Ovary (tissue), 3 donors: ENCODE measurements at regions not wholly inside any gene's neighbourhood (a gene's known extent, or its start where the extent isn't known, plus 50 kb on each side); places are given as distances from the start of the nearest gene placed in this dataset.

Experiments used
- POLR2A ChIP-seq: fragments of 450-650 bp; IDR thresholded peaks from one replicate; pipeline ENCODE4 v1.6.1; 2017; ENCODE audit warnings: antibody characterized with exemption, mild to moderate bottlenecking, moderate library complexity
- TF ChIP-seq, protein P1 (sequence below), 3 donors: fragments of 450-650 bp in 2 of 3; fragments of 200-600 bp in 1 of 3; IDR thresholded peaks; one replicate each; pipeline versions ENCODE4 v1.5.1 to v1.8.0; 2016 to 2022; ENCODE audit warnings: antibody characterized with exemption in 3 of 3, mild to moderate bottlenecking in 1 of 3
- donor health status: DM: no; HTN: no; CAD: no.

DNA sequence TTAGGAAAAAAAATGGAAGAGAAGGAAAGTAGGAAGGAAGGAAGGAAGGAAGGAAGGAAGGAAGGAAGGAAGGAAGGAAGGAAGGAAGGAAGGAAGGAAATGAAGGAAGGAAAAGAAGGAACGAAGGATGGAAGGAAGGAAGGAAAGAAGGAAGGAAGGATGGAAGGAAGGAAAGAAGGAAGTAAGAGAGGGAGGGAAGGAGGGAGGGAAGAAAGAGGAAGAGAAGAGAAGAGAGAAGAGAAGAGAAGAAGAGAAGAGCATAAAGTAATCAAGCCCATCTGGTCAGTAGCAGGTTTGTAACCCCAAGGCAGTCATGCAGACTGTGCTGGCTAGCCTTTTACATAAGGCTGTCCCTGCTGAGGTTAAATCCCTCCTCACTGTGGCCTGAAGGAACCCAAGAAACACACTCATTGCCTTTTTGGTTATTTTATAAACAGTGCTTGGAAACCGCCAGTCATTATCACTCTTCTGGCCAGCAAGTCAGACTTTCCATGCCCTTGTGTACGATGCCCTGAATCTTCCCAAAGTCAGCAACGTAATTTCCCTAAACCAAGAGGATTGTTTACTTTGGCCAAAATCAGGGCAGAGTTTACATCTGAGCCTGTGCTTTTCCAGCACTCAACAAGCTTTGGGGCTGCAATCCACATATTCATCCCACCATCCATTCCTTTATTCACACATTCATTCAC lies 409.6 kb upstream of the MAF start:
- TF ChIP-seq, protein P1, sequence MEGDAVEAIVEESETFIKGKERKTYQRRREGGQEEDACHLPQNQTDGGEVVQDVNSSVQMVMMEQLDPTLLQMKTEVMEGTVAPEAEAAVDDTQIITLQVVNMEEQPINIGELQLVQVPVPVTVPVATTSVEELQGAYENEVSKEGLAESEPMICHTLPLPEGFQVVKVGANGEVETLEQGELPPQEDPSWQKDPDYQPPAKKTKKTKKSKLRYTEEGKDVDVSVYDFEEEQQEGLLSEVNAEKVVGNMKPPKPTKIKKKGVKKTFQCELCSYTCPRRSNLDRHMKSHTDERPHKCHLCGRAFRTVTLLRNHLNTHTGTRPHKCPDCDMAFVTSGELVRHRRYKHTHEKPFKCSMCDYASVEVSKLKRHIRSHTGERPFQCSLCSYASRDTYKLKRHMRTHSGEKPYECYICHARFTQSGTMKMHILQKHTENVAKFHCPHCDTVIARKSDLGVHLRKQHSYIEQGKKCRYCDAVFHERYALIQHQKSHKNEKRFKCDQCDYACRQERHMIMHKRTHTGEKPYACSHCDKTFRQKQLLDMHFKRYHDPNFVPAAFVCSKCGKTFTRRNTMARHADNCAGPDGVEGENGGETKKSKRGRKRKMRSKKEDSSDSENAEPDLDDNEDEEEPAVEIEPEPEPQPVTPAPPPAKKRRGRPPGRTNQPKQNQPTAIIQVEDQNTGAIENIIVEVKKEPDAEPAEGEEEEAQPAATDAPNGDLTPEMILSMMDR (IDR thresholded peaks at IDR 0.05): no peak
- TF ChIP-seq POLR2A: no peak
